H1 (cell line): ENCODE measurements at regions not wholly inside any gene's neighbourhood (a gene's known extent, or its start where the extent isn't known, plus 50 kb on each side); places are given as distances from the start of the nearest gene placed in this dataset.

ENCODE experiments used
- BCL11A ChIP-seq, 2 experiments: IDR thresholded peaks; one replicate each; pipeline ENCODE4 v1.6.1; 2011; ENCODE audit warnings: low read depth in 2 of 2, low read length in 2 of 2, mild to moderate bottlenecking in 2 of 2
- EZH2 ChIP-seq: fragments of 200-600 bp; sonication (generic); IDR thresholded peaks from 2 replicates; pipeline ENCODE4 v1.7.1; 2012; ENCODE audit warnings: low read depth, mild to moderate bottlenecking, moderate library complexity, low read length, inconsistent platforms; ENCODE audit not compliant: severe bottlenecking
- PHF8 ChIP-seq: fragments of 200-600 bp; sonication (generic); conservative IDR thresholded peaks from 2 replicates; pipeline ENCODE4 v1.7.1; 2012; ENCODE audit warnings: low read depth, mild to moderate bottlenecking, inconsistent platforms, low read length, moderate library complexity
- SAP30 ChIP-seq: fragments of 300-600 bp; sonication (generic); IDR thresholded peaks from 2 replicates; pipeline ENCODE4 v1.7.1; 2012; ENCODE audit warnings: low read length, moderate library complexity, mild to moderate bottlenecking, inconsistent platforms; ENCODE audit not compliant: insufficient read depth, insufficient replicate concordance
- TCF12 ChIP-seq: IDR thresholded peaks from 2 replicates; pipeline ENCODE4 v1.6.1; 2011; ENCODE audit warnings: low read depth, mild to moderate bottlenecking, low read length

GRCh38 chr11:28657378-28658030, 549.3 kb downstream of the METTL15 start (continued):
- TF ChIP-seq SAP30 (no peak), EZH2 (no peak), BCL11A (IDR thresholded peaks at IDR 0.05; ENCODE audit: low read depth in 2 of 2, low read length in 2 of 2) (no peak), PHF8 (no peak), TCF12 (no peak)
- TF ChIP-seq, all 59 proteins: peak for 0
